Activated T-cell treated with anti-CD3 and anti-CD28 coated beads, Interleukin-2, amount 50 U/mL, for 24 hours (primary cell): ENCODE measurements at regions not wholly inside any gene's neighbourhood (a gene's known extent, or its start where the extent isn't known, plus 50 kb on each side); places are given as distances from the start of the nearest gene placed in this dataset.

Experiments used
- DNase-seq: peaks from one replicate; pipeline ENCODE4 v3.0.0-alpha.2; 2020
- H3K27ac Mint-ChIP-seq: 2 replicates; pipeline ENCODE4 v1.8.0; 2020; ENCODE audit warnings: mild to moderate bottlenecking, mixed read lengths
- H3K27me3 Mint-ChIP-seq: 2 replicates; pipeline ENCODE4 v1.8.0; 2020; ENCODE audit warnings: mixed read lengths
- H3K36me3 Mint-ChIP-seq: 2 replicates; pipeline ENCODE4 v1.8.0; 2020; ENCODE audit warnings: low read depth, mixed read lengths
- H3K4me1 Mint-ChIP-seq: 2 replicates; pipeline ENCODE4 v1.8.0; 2020; ENCODE audit warnings: low read depth, mixed read lengths
- H3K4me3 Mint-ChIP-seq: 2 replicates; pipeline ENCODE4 v1.8.0; 2020; ENCODE audit warnings: mild to moderate bottlenecking, moderate library complexity, mixed read lengths
- H3K9me3 Mint-ChIP-seq: 2 replicates; pipeline ENCODE4 v1.8.0; 2020; ENCODE audit warnings: mixed read lengths

GRCh38 chr14:83425138-83425537 is 1891.5 kb upstream of the SEL1L start:
- Mint-ChIP-seq H3K9me3 (peaks cover 10% of the 10 kb centered on the region), H3K27ac (no peak overlapping the region), H3K4me1 (no peaks in the 10 kb centered on the region), H3K36me3 (no peaks in the 10 kb centered on the region), H3K4me3 (no peak overlapping the region), H3K27me3 (no peaks in the 10 kb centered on the region)
- DNase-seq: no peak

DNA sequence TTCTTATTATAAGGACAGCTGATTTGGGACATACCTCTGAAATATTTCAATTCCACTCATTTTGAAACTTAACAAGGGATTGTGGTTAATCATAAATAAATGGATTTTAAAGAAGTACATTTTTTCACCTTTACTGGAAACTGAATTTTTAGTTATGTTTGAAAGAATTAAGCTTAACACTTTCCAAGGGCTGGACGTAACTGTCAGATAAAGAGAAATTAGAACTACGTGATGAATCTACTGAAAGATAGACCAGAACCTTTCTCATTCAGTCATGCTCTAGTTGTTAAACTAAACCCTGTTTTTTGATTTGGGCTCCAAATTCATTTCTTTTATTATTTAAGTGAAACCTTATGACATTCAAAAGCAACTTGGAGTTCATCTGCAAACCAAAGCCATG is 1892.1 kb upstream of the SEL1L start:
- H3K27ac Mint-ChIP-seq: no peak overlapping the region
- no peaks in the 10 kb centered on the region for H3K36me3 Mint-ChIP-seq
- DNase-seq: no peak
- no peak overlapping the region for H3K4me3 Mint-ChIP-seq
- no peaks in the 10 kb centered on the region for H3K4me1 Mint-ChIP-seq
- peaks cover 10% of the 10 kb centered on the region for H3K9me3 Mint-ChIP-seq
- no peaks in the 10 kb centered on the region for H3K27me3 Mint-ChIP-seq

DNA sequence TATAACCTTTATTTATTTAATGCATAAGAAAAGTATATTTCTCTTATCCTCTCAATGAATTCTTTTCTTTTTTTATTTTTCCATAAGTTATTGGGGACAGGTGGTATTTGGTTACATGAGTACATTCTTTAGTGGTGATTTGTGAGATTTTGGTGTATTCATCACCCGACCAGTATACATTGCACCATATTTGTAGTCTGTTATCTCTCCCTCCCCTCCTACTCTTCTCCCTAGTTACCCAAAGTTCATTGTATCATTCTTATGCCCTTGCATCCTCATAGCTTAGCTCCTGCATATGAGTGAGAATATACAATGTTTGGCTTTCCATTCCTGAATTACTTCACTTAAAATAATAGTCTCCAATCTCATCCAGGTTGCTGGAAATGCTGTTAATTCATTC is 1900.0 kb upstream of the SEL1L start:
- no peak overlapping the region for H3K27ac Mint-ChIP-seq
- no peak overlapping the region for H3K4me3 Mint-ChIP-seq
- no peaks in the 10 kb centered on the region for H3K4me1 Mint-ChIP-seq
- peaks cover 19% of the 10 kb centered on the region for H3K9me3 Mint-ChIP-seq
- H3K27me3 Mint-ChIP-seq: no peaks in the 10 kb centered on the region
- DNase-seq: no peak
- no peaks in the 10 kb centered on the region for H3K36me3 Mint-ChIP-seq

DNA sequence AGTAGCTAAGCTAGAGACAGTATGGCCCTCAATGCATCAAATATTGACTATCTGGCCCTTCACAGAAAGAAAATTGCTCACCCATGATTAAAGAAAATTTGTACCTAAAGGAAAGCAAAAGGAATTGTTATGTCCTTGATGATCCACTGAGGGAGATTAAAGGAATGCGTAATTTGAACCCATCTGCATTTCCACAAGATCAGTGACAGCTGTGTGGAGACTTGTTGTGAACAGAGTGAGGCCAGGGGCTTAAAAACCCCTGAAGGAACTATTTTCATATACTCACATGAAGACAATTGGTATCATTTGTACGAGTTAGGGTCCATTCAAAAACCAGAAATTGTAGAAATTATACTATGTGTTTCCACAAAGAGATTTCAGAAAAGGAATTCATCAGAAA is 1908.1 kb upstream of the SEL1L start:
- no peaks in the 10 kb centered on the region for H3K4me1 Mint-ChIP-seq
- no peak overlapping the region for H3K4me3 Mint-ChIP-seq
- H3K9me3 Mint-ChIP-seq: peaks cover 22% of the 10 kb centered on the region
- H3K36me3 Mint-ChIP-seq: no peaks in the 10 kb centered on the region
- no peaks in the 10 kb centered on the region for H3K27me3 Mint-ChIP-seq
- no peak overlapping the region for H3K27ac Mint-ChIP-seq
- no peak for DNase-seq

GRCh38 chr14:83455561-83455960 is 1921.9 kb upstream of the SEL1L start:
- H3K27me3 Mint-ChIP-seq: no peaks in the 10 kb centered on the region
- H3K4me3 Mint-ChIP-seq: no peak overlapping the region
- DNase-seq: no peak
- H3K36me3 Mint-ChIP-seq: no peaks in the 10 kb centered on the region
- H3K9me3 Mint-ChIP-seq: peaks cover 43% of the 10 kb centered on the region
- H3K27ac Mint-ChIP-seq: no peak overlapping the region
- no peaks in the 10 kb centered on the region for H3K4me1 Mint-ChIP-seq

GRCh38 chr14:83461521-83461920 is 1927.9 kb upstream of the SEL1L start:
- H3K27me3 Mint-ChIP-seq: no peaks in the 10 kb centered on the region
- no peak for DNase-seq
- H3K4me1 Mint-ChIP-seq: no peaks in the 10 kb centered on the region
- no peak overlapping the region for H3K27ac Mint-ChIP-seq
- no peaks in the 10 kb centered on the region for H3K36me3 Mint-ChIP-seq
- peaks cover 31% of the 10 kb centered on the region for H3K9me3 Mint-ChIP-seq
- no peak overlapping the region for H3K4me3 Mint-ChIP-seq

DNA sequence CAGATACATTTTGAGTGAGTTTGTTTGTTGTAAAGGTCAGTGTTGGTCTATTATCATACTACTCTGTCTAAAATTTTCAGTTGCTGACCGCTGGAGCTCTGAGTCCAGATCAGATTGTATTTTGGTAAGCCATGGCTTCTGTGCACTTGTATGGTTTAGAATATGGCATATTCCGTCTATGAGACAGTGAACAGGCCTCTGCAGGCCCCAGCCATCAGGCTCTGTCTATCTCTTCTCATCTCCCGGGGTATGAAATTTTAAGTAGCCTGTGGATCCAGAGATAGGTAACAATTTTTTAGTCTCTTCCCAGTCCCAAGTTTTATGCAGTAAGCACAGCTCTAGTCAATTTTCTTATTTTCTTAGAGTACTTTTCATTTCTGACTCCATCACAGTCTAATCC is 1929.1 kb upstream of the SEL1L start:
- H3K27me3 Mint-ChIP-seq: no peaks in the 10 kb centered on the region
- no peak overlapping the region for H3K27ac Mint-ChIP-seq
- no peaks in the 10 kb centered on the region for H3K36me3 Mint-ChIP-seq
- H3K4me3 Mint-ChIP-seq: no peak overlapping the region
- H3K4me1 Mint-ChIP-seq: no peaks in the 10 kb centered on the region
- DNase-seq: no peak
- peaks cover 29% of the 10 kb centered on the region for H3K9me3 Mint-ChIP-seq

GRCh38 chr14:83463500-83464098 is 1929.9 kb upstream of the SEL1L start:
- peaks cover 22% of the 10 kb centered on the region for H3K9me3 Mint-ChIP-seq
- H3K27me3 Mint-ChIP-seq: no peaks in the 10 kb centered on the region
- no peaks in the 10 kb centered on the region for H3K36me3 Mint-ChIP-seq
- no peaks in the 10 kb centered on the region for H3K4me1 Mint-ChIP-seq
- no peak for DNase-seq
- no peak overlapping the region for H3K4me3 Mint-ChIP-seq
- H3K27ac Mint-ChIP-seq: no peak overlapping the region

- Mint-ChIP-seq H3K4me3 (no peak overlapping the region), H3K4me1 (no peaks in the 10 kb centered on the region)
These were observed 1934.2 kb upstream of the SEL1L start for GRCh38 chr14:83467811-83468210.

GRCh38 chr14:83470466-83470865 is 1936.8 kb upstream of the SEL1L start:
- no peak for DNase-seq
- H3K4me1 Mint-ChIP-seq: no peaks in the 10 kb centered on the region
- no peak overlapping the region for H3K27ac Mint-ChIP-seq
- H3K36me3 Mint-ChIP-seq: no peaks in the 10 kb centered on the region
- H3K27me3 Mint-ChIP-seq: no peaks in the 10 kb centered on the region
- H3K9me3 Mint-ChIP-seq: peaks cover 18% of the 10 kb centered on the region
- H3K4me3 Mint-ChIP-seq: no peak overlapping the region

More at GRCh38 chr14:83467811-83468210, 1934.2 kb upstream of the SEL1L start:
- DNase-seq: no peak
- H3K9me3 Mint-ChIP-seq: peaks cover 17% of the 10 kb centered on the region
- H3K27ac Mint-ChIP-seq: no peak overlapping the region
- H3K36me3 Mint-ChIP-seq: no peaks in the 10 kb centered on the region
- no peaks in the 10 kb centered on the region for H3K27me3 Mint-ChIP-seq

DNA sequence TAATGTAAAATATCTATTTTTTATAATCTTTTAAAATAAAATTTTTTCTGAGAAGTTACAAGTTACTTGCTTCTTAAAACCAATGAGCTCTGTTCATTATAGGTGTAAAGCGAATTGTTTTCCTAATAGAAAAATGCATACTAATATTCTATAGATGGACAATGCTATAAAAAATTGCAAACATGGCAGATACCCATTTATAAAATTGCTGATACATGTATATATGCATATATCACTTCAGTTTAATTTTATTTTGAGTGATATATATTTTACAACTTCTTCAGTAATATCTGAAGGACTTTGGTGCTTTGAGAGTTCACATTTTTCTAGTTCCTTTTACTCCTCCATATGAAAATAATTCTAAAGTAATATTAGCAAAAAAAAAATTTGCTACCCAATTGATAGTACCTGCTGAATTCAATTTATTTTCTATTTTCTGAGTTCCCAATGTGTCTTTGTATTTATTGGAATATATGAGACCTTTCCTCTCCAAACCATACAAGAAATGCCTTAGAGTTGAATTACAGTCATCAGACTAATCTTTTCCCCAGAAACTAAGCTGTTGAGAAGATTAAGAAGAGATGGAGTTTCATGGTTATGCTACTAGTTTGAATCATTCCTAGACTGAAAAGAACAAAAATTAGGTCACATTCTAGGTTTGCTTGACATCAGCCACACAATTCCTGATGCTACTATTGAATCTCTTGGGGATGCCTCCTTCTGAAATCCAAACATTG is 1937.5 kb upstream of the SEL1L start:
- no peak overlapping the region for H3K4me3 Mint-ChIP-seq
- no peaks in the 10 kb centered on the region for H3K4me1 Mint-ChIP-seq
- H3K9me3 Mint-ChIP-seq: peaks cover 13% of the 10 kb centered on the region
- no peaks in the 10 kb centered on the region for H3K36me3 Mint-ChIP-seq
- H3K27me3 Mint-ChIP-seq: no peaks in the 10 kb centered on the region
- H3K27ac Mint-ChIP-seq: no peak overlapping the region
- no peak for DNase-seq

GRCh38 chr14:83473416-83474235 is 1940.0 kb upstream of the SEL1L start:
- no peaks in the 10 kb centered on the region for H3K36me3 Mint-ChIP-seq
- H3K9me3 Mint-ChIP-seq: peaks cover 12% of the 10 kb centered on the region
- H3K27ac Mint-ChIP-seq: no peak overlapping the region
- H3K4me3 Mint-ChIP-seq: no peak overlapping the region
- DNase-seq: no peak
- H3K27me3 Mint-ChIP-seq: no peaks in the 10 kb centered on the region
- no peaks in the 10 kb centered on the region for H3K4me1 Mint-ChIP-seq

DNA sequence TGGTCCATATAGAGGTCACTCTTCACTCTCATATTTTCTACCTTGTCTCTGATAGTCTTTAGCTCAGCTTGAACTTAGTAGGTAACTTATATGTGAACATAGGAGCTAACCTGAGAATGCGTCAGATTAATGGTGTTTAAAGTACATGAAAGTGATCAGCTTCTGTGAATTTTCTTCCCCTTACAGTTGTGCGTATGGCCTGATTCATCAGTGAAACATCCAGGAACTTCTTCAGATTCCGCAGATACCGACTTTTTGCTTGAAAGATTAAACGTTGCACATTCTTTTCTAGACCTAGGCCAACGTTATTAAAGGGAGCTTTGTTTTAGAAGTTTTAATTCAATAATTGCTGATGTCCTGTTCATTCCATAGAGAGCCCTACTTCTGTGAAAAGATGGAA is 1945.1 kb upstream of the SEL1L start:
- DNase-seq: no peak
- H3K27me3 Mint-ChIP-seq: no peaks in the 10 kb centered on the region
- peaks cover 16% of the 10 kb centered on the region for H3K9me3 Mint-ChIP-seq
- H3K27ac Mint-ChIP-seq: no peak overlapping the region
- no peaks in the 10 kb centered on the region for H3K36me3 Mint-ChIP-seq
- no peak overlapping the region for H3K4me3 Mint-ChIP-seq
- no peaks in the 10 kb centered on the region for H3K4me1 Mint-ChIP-seq

GRCh38 chr14:83483063-83483462 is 1949.4 kb upstream of the SEL1L start:
- Mint-ChIP-seq H3K4me3 (no peak overlapping the region), H3K9me3 (peaks cover 22% of the 10 kb centered on the region), H3K4me1 (no peaks in the 10 kb centered on the region), H3K36me3 (no peaks in the 10 kb centered on the region), H3K27ac (no peak overlapping the region), H3K27me3 (no peaks in the 10 kb centered on the region)
- no peak for DNase-seq

- no peak overlapping the region for H3K27ac Mint-ChIP-seq
- H3K4me3 Mint-ChIP-seq: no peak overlapping the region
- no peaks in the 10 kb centered on the region for H3K4me1 Mint-ChIP-seq
- H3K27me3 Mint-ChIP-seq: no peaks in the 10 kb centered on the region
- peaks cover 22% of the 10 kb centered on the region for H3K9me3 Mint-ChIP-seq
- DNase-seq: no peak
- no peaks in the 10 kb centered on the region for H3K36me3 Mint-ChIP-seq
These were observed 1951.9 kb upstream of the SEL1L start for GRCh38 chr14:83485591-83485990.
